ENCODE measurements at regions not wholly inside any gene's neighbourhood (a gene's known extent, or its start where the extent isn't known, plus 50 kb on each side); places are given as distances from the start of the nearest gene placed in this dataset.

DNA sequence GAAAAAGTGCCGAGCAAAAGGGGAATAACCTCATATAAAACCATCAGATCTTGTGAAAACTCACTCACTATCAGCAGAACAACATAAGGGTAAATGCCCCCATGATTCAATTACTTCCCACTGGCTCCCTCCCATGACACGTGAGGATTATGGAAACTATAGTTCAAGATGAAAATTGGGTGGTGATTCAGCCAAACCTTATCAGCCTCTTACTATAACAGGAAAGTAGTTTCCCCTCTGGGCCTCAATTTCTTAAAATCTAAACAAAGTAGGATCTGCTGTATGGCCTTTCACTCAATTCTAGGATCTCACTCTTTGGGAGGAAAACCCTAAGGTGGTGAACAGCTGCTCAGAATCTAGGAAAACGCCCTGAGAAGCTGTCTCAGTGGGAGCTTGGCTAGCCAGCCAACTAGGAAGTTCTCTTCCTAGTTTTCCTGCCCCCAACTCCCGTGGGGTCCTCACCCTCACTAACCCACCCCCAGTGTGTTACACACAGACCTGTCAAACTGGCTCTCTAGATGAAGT lies 1017.1 kb upstream of the HS3ST1 start:
- TF ChIP-seq SIN3B (IDR thresholded peaks at IDR 0.05; ENCODE audit: low read depth) (no peak), ZNF408 (CRISPR knock-in tag; IDR thresholded peaks at IDR 0.05; ENCODE audit: low read depth) (no peak), JUN (IDR thresholded peaks at IDR 0.05; ENCODE audit: borderline replicate concordance, low read depth, low read length) (no peak), JUN (CRISPR knock-in tag; IDR thresholded peaks at IDR 0.05; ENCODE audit: borderline replicate concordance) (no peak), RCOR1 (IDR thresholded peaks at IDR 0.05; ENCODE audit: borderline replicate concordance in 1 of 2, low read depth in 2 of 2, low read length in 2 of 2) (no peak), PHF21A (IDR thresholded peaks at IDR 0.05; ENCODE audit: borderline replicate concordance, low read depth) (no peak), NR1H2 (CRISPR knock-in tag; IDR thresholded peaks at IDR 0.05) (no peak), RBBP5 (IDR thresholded peaks at IDR 0.05; ENCODE audit: borderline replicate concordance, insufficient read depth, low read length, poor library complexity, severe bottlenecking) (no peak), BHLHE40 (IDR thresholded peaks at IDR 0.05; ENCODE audit: low read length) (no peak), ZEB2 (IDR thresholded peaks at IDR 0.05) (no peak), MAZ (CRISPR knock-in tag; conservative IDR thresholded peaks at IDR 0.05 in 1 of 2, IDR thresholded peaks at IDR 0.05 in 1 of 2) (no peak)
- TF ChIP-seq, protein P1, sequence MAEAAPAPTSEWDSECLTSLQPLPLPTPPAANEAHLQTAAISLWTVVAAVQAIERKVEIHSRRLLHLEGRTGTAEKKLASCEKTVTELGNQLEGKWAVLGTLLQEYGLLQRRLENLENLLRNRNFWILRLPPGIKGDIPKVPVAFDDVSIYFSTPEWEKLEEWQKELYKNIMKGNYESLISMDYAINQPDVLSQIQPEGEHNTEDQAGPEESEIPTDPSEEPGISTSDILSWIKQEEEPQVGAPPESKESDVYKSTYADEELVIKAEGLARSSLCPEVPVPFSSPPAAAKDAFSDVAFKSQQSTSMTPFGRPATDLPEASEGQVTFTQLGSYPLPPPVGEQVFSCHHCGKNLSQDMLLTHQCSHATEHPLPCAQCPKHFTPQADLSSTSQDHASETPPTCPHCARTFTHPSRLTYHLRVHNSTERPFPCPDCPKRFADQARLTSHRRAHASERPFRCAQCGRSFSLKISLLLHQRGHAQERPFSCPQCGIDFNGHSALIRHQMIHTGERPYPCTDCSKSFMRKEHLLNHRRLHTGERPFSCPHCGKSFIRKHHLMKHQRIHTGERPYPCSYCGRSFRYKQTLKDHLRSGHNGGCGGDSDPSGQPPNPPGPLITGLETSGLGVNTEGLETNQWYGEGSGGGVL (CRISPR knock-in tag; IDR thresholded peaks at IDR 0.05), result no peak
- TF ChIP-seq, protein P2, sequence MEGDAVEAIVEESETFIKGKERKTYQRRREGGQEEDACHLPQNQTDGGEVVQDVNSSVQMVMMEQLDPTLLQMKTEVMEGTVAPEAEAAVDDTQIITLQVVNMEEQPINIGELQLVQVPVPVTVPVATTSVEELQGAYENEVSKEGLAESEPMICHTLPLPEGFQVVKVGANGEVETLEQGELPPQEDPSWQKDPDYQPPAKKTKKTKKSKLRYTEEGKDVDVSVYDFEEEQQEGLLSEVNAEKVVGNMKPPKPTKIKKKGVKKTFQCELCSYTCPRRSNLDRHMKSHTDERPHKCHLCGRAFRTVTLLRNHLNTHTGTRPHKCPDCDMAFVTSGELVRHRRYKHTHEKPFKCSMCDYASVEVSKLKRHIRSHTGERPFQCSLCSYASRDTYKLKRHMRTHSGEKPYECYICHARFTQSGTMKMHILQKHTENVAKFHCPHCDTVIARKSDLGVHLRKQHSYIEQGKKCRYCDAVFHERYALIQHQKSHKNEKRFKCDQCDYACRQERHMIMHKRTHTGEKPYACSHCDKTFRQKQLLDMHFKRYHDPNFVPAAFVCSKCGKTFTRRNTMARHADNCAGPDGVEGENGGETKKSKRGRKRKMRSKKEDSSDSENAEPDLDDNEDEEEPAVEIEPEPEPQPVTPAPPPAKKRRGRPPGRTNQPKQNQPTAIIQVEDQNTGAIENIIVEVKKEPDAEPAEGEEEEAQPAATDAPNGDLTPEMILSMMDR (IDR thresholded peaks at IDR 0.05 in 2 of 3, conservative IDR thresholded peaks at IDR 0.05 in 1 of 3; ENCODE audit: insufficient read depth in 2 of 3, low read depth in 1 of 3, low read length in 3 of 3), result no peak
- TF ChIP-seq, protein P3, sequence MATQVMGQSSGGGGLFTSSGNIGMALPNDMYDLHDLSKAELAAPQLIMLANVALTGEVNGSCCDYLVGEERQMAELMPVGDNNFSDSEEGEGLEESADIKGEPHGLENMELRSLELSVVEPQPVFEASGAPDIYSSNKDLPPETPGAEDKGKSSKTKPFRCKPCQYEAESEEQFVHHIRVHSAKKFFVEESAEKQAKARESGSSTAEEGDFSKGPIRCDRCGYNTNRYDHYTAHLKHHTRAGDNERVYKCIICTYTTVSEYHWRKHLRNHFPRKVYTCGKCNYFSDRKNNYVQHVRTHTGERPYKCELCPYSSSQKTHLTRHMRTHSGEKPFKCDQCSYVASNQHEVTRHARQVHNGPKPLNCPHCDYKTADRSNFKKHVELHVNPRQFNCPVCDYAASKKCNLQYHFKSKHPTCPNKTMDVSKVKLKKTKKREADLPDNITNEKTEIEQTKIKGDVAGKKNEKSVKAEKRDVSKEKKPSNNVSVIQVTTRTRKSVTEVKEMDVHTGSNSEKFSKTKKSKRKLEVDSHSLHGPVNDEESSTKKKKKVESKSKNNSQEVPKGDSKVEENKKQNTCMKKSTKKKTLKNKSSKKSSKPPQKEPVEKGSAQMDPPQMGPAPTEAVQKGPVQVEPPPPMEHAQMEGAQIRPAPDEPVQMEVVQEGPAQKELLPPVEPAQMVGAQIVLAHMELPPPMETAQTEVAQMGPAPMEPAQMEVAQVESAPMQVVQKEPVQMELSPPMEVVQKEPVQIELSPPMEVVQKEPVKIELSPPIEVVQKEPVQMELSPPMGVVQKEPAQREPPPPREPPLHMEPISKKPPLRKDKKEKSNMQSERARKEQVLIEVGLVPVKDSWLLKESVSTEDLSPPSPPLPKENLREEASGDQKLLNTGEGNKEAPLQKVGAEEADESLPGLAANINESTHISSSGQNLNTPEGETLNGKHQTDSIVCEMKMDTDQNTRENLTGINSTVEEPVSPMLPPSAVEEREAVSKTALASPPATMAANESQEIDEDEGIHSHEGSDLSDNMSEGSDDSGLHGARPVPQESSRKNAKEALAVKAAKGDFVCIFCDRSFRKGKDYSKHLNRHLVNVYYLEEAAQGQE (IDR thresholded peaks at IDR 0.05; ENCODE audit: borderline replicate concordance), result no peak
- TF ChIP-seq, protein P3 (CRISPR knock-in tag; IDR thresholded peaks at IDR 0.05; ENCODE audit: low read depth), result no peak
- TF ChIP-seq, protein P4, sequence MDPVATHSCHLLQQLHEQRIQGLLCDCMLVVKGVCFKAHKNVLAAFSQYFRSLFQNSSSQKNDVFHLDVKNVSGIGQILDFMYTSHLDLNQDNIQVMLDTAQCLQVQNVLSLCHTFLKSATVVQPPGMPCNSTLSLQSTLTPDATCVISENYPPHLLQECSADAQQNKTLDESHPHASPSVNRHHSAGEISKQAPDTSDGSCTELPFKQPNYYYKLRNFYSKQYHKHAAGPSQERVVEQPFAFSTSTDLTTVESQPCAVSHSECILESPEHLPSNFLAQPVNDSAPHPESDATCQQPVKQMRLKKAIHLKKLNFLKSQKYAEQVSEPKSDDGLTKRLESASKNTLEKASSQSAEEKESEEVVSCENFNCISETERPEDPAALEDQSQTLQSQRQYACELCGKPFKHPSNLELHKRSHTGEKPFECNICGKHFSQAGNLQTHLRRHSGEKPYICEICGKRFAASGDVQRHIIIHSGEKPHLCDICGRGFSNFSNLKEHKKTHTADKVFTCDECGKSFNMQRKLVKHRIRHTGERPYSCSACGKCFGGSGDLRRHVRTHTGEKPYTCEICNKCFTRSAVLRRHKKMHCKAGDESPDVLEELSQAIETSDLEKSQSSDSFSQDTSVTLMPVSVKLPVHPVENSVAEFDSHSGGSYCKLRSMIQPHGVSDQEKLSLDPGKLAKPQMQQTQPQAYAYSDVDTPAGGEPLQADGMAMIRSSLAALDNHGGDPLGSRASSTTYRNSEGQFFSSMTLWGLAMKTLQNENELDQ (CRISPR knock-in tag; IDR thresholded peaks at IDR 0.05; ENCODE audit: borderline replicate concordance), result no peak

Data from K562 (cell line).